GM18870 (cell line): ENCODE measurements at regions not wholly inside any gene's neighbourhood (a gene's known extent, or its start where the extent isn't known, plus 50 kb on each side); places are given as distances from the start of the nearest gene placed in this dataset.
"Not testable (repeated sequence)": the region's sequence is repeated elsewhere in the genome, so short reads cannot be mapped to it uniquely, and the experiment has no call there.

Source experiments
- ATAC-seq: cut with Tn5 transposase; IDR thresholded peaks from one replicate; pipeline ENCODE4 v1.9.1; 2021; ENCODE audit warnings: moderate library complexity; ENCODE audit not compliant: unreplicated experiment

DNA sequence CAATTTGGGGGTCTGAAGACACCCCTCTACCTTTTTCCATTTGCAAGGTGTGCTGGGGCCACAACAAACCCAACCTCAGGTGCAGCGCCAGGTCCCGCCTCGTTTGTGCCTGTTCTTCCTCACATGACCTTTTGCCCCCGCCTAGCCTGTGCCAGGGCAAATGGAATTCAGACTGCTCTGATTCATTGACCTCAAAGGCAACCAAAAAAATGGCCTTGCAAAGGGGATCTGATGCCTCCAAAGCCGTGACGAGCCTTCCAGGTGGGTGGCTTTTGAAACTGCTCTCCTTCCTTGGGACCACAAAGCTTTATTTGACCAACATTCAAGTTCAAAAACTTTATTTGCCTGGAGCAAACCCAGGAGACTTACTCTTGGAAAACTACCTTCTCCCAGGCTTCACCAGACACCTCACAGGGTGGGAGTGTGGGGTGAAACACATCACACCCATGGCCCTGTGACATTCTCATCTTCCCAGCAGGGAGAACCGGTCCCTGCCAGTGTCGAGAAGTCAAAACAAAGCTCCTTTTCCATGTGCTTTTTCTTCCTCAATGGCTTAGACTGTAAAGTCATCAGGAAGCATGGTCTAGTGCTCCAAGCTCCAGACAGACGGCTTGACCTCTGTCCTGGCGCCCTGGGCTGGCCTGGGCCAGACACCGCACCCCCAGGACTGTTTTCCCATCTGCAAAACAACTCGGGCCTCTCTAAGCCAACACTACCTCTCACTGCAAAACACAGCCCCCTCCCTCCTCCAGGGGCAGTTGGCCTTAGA lies 103.9 kb upstream of the HES1 start:
- ATAC-seq, result no peak

DNA sequence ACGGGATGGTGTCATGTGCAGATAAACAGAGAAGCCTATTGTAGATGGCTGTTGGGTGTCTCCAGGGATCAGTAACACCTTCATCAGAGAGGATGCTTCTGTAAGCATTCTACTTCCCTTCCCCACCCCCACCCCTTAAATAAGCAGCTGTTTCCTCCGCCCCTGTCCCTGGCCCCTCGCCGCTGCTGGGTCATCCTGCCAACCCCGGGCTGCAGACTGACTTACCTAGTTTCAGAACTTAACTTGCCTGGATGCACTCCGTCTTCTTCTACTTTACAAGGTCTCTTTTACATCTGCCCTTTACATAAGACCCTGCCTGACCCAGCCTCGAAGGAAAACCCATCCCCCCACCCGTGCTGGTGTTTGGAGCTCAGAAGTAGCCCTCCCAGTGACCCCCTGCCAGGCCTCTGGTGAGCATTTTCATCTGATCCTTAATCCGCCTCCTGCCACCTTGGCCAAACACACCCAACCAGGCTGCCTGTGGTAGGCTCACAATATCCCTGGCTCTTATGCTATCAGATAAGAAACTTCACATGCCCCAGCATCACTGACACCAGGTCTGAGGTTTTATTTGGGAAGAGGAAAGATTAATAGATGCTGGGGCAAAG lies 103.0 kb upstream of the HES1 start:
- no peak for ATAC-seq

DNA sequence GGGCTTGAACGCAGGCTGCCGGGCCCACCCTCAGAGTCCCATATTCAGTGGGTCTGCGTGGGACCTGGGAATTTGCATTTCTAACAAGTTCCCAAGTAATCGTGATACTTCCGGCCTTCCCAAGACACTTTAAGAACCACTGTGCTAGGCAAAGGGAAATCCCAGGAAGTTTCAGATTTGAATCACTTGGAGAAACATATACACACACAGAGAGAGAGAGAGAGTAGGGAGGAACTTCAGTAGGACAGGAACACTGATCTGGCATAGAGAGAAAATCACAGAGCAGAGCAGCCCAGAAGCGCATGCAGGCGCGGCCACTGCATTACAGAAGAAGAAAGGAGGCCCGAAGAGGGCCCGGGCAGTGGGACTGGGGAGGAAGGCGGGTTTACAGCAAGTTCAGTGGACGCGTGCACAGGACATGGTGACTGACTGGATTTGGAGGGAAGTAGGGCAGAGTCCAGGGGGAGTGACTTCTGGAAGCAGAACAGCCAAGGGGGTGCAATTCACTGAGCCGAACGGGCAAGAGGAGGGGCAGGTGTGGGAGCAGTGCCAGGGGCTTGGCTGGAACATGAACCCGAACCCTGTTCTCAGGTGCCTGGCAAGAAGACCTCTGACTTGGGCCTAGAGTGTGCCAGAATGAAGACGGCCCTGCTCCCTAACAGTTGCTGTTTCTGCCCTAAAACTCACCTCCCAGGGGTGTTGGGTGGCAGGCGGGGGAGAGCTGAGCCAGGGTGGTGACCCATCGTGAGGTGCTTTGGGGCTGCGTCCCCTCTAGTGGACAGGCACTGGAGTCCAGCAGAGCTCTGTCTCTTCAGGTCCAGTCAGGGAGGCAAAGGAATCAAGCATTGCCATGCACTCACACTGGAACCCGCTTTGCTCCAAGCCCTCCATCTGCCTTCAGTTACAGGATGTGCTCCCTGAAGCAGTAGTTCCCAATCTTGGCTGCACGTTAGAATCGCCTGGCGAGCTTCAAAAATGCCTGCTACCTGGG lies 101.3 kb upstream of the HES1 start:
- ATAC-seq, result no peak

DNA sequence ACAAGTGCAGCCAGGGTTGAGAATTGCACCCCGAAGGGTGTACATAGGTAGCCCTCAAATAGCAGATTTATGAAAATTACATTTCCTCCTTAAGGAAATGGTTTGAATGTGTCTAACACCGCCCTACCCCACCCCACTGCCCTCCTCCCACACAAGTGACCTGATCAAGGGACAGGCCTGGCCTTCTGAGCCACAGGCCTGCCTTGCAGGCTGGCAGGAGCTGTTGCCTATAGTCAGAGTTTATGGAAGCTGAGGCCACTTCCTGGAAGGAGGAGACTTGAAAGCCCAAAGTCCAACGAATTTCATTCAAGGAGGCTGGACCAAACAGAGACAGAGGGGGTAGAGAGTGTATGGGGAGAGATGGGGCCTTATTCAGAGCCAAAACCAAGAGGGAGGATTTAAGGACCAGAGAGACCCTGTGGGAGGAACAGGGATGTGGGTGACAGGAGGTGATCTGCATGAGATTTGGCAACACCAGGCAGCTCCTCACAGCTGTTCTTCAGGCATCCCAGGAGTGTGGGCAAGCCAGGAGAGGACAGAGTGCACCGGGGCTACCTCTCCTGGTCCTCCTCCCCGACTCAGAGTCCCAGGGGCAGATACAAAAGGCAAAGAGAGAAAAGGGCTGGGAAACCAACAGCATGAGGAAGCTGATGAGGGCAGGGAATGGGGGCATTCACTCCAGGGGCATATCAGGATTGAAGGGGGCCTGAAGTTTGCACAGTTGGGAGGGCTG lies 100.4 kb upstream of the HES1 start:
- ATAC-seq, result no peak

DNA sequence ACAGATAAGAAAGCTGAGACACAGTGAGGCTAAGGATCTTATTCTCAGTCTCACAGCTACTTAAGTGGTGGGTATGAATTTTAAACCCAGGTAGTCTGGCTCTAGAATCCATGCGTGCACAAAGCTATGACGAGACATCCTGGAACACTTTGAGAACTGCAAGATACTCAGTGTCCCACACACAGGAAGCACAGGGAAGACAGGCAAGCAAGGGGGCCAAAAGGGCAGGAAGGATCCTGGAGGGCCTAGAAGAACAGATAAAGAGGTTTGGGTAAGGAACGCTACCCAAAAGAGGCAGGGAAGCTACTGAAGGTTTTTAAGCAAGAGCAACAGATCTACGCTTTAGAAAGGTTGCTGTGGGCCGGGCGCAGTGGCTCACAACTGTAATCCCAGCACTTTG lies 99.1 kb upstream of the HES1 start:
- no peak for ATAC-seq

DNA sequence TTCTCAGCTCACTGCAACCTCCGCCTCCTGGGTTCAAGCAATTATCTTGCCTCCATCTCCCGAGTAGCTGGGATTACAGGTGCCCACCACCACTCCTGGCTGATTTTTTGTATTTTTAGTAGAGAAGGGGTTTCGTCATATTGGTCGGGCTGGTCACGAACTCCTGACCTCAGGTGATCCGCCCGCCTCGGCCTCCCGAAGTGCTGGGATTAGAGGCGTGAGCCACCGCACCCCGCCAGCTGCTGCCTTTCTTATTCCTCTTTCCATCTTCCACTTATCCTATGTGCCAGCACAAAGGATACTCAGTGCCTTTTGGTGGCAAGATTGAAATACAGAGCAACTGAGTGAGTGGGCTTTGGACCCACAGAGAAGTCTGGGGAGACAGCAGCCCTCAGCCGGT lies 97.6 kb upstream of the HES1 start:
- ATAC-seq, result not testable (repeated sequence)

DNA sequence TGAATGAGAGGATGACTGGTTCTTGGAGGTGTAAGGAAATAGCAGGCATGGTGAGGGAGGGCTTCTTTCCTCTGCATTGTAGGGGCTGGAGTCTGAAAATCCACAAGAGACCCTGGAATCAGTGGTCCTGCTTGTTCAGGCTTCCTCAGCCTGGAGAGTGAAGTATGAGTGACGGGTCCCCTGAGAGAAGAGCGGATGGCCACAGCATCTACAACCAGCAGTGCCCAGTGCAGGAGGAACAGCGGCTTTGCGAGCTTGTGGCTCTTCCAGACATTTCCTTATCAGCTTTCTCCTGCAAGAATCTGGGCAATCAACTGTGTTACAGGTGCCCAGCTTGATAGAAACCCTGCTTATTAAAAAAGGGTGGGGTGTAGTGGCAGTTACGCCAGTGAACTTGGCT lies 97.0 kb upstream of the HES1 start:
- no peak for ATAC-seq

DNA sequence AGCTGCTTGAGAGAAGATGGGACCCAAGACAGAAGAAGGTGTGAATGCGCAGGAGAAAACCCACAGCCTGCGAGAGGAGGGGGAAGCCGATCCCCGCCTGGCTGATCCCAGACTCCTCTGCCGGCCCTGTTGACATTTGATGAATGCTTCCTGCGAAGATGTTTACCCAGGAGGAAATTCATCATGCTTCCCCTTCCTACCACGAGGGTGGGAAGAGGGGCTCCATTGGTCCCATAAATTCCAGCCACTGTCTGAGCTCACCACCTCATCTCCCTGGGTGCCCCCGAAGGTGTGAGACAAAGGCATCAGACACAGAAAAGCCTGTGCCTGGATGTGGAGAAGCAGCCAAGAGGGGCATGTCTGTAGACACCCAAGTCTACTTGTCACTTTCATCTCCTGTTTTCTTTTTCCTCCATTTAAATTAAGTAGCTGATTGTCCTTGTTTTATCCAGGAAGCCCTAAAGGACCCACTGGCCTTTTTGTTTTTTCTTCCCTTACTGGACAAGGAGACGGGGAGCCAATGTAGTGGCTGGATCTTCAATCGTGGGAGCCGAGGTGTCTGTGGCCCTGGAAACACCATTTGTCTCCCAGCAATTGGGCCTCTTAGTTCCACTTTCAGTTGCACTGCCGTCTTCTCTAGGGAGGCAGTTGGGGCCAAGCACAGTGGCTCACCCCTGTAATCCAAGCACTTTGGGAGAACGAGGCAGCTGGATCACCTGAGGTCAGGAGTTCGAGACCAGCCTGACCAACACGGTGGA lies 95.3 kb upstream of the HES1 start:
- no peak for ATAC-seq

DNA sequence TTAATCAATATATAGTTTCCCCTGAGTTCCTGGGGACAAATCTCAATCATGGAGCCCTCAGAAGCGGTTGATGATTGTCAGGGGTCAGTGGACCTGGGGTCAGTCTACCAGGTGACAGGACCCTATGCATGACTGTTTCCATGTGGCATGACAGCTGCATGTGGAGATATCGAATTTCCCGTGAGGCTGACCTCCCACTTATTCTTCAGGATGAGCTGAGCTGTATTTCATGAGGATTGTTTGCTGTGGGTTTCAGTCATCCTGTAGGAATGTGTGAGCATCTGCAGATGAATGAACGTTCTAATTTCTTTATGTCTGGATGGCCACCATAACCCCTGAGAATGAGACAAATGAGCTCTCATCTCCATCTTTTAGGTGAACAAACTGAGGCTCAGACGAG lies 93.0 kb upstream of the HES1 start:
- no peak for ATAC-seq

DNA sequence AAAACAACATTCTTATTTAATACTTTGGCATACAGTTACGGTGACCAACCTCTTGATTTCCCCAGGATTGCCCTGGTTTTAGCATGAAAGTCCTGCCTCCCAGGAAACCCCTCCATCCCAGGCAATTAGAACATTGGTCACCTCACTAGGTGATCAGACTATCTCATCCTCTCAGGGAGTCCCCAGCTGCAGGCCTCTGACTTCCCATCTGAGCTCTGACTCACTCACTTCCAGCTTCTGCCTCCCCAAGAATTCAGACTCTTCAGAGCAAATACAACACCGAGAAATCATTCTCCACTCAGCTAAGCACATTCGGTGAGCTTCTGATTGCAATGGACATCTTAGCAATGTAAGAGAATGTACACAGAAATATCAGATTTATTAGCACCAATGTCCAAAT lies 92.4 kb upstream of the HES1 start:
- no peak for ATAC-seq

DNA sequence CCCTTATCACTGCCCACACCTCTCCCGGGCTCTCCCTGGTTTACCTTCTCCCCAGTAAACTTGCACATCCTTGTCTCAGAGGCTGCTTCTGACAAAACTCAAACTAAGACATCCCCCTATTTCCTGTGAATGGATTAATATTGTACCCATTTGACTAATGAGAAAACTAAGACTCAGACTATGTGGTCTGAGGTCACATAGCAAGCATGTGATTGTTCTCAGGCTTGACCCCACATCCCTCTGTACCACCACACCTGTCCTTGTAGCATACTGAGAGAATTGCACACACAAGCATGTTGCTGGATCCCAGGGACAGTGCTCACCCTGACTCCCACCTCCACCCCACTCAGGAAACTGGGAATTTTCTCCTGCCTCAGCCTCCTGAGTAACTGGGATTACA lies 90.7 kb upstream of the HES1 start:
- ATAC-seq, result peak; percentile 83

DNA sequence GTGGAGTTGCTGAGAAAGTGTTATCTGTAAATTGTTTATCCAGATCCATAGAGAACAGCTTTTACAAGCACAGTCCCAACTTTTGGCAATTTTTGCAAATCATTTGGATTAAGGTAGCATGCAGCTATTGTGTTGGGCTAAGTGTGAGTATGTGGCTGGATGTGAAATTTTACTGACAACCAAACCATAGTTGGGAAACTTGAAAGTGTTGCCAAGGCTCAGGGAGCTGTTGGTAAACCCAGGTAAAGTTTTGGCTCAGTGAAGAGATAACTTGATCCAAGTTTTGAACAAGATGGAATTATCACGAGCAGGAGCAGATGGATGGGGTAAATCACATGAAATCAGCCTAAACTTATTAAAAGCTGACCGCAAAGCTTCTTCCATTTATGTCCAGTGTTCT lies 90.0 kb upstream of the HES1 start:
- ATAC-seq, result no peak

DNA sequence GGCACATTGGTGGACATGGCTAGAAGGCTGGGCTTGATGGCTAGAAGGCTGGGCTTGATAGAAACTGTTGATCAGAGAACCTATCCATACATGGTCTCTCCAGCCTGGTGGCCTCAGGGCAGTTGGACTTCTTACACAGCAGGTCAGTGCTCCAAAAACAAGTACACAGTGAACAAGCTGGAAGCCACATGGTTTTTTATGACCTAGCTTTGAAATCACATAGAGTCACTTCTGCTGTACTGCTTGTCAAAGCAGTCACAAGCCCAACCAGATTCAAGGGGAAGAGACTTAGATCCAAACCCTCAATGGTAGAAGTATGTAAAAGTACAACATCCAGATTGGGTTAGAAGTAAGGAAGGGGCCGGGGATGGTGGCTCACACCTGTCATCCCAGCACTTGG lies 89.4 kb upstream of the HES1 start:
- no peak for ATAC-seq

DNA sequence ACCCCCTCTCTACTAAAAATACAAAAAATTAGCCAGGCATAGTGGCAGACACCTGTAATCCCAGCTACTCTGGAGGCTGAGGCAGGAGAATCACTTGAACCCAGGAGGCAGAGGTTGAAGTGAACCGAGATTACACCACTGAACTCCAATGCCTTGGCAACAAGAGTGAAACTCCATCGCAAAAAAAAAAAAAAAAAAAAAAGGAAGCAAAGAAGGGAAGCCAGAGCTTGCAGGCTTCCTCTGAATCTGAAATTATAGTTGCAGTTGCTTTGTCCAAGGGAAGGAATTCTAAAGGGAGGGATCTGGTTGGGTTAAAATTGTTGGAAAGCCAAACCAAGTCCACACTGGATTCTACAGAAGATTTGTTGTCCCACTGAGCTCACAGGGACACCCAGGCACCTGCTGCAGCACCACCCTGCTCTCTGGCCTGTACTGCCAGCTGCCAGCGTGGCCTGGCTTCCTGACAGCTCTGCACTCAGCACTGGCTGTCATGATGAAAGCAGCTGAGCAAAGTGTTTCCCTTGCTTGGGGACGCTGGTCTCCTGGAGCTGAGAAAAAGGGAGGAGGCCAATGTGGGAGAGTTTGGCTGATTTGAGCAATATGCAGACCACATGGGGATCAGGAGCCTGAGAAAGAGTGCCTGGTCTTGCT lies 88.8 kb upstream of the HES1 start:
- ATAC-seq, result no peak

DNA sequence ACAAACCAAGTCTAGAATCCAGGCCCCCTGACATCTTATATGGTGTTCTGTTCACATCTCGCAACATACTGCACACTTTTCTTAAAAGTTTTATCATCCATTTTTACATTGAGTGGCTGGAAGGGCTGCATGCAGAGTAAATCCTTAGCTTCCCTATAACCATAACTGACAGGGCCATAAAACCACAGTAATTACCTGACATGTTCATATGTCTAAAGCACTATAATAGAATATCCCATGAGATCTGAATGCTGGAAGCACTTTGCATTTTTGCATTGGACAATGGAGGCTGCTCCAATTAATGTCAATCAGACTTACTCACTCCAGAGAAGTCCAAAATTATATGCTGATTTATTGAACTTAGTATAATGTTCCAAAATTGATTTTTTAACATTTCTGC lies 86.6 kb upstream of the HES1 start:
- ATAC-seq, result no peak

DNA sequence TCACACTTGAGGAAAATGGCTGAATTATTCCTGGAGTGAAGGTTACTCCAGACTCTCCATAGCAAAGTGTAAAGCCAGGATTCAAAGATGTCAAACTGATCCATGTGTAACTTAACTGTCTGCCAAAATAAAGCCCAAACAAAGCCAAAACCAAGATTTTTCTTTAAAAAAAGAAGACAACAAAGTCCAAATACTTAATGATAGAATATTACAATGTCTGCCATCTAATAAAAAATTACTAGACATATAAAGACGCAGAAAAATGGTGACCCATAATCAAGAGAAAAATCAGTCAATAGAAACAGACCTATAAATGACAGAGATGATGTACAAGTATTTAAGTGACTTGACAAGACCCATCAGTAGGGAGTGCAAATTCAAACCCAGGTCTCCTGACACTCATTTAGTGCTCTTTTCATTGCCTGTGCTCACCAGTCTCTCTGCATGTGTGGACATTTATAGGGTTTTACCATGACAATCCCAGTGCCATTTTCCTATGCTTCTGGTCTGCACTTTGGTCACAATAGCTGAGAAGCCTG lies 85.1 kb upstream of the HES1 start:
- ATAC-seq, result no peak

DNA sequence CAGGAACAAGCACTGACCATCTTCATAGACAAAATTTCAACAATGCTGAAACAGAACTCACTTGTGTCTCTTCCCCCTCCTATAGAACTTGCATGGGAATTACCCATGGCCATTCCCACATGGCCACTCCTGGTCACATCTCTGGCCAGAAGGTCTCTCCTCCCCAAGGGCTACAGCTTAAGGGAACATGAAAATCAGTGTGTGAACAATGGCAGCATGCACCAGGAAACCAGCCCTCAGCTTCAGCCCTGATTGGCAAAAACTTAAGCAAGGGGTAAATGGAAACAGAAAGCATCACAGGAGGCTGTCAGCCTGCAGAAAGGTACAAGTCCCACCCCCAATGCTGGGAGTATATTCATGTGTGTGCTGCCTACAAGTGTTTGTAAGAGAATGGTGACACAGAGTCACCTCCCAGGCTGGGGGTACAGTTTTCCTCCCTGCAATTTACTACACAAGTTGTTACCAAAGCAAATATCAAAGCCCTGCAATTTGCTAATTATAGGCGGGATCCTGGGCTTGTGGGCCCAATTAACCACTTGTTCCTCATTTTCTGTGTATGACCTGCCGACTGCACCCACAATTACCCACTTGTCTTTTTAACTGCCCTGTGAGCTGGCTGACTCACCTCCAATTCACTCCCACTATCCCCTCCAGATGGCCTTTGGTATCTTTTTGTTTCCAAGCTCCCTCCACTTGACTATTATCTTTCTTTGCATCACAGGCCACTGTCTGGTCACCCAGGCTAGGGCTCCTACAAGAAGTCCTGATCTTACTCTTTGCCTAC lies 84.4 kb upstream of the HES1 start:
- no peak for ATAC-seq

DNA sequence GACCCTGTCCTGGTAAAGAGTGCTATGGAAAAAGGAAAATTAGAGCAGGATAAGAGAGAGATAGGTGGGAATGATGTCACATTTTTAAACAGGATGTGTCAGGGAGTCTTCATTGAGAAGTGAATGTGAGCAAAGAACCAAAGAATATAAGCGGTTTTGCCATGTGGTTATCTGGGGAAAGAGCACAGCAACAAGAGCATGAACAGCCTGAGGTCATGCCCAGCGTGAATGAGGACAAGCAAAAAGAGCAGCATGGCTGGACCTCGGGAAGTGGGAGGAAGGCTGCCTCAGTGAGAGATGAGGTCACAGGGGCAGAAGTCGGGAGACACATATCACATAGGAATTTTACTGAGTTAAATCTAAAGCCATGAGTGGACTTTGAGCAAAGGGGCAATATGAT lies 82.8 kb upstream of the HES1 start:
- no peak for ATAC-seq

DNA sequence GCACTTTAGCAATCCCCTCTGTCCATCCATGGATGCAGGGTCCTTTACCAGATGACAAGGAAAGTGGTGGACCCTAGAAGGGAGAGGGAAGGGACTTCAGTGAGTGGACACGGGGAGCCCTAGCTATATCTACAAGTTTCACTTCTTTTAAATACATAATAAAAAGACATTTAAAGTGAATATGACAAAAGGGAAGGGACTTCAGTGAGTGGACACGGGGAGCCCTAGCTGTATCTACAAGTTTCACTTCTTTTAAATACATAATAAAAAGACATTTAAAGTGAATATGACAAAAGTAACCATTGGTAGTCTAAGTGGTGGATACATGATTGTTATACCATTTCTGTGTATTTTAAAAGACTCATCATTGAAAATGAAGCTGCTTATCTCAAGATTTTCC lies 81.9 kb upstream of the HES1 start:
- no peak for ATAC-seq
